ENCODE measurements at regions not wholly inside any gene's neighbourhood (a gene's known extent, or its start where the extent isn't known, plus 50 kb on each side); places are given as distances from the start of the nearest gene placed in this dataset.

GRCh38 chr2:239750045-239750835 lies 274.9 kb downstream of the NDUFA10 start:
- Mint-ChIP-seq H3K36me3 (ENCODE audit: low read depth) (no peaks in the 10 kb centered on the region), H3K27me3 (no peaks in the 10 kb centered on the region), H3K9me3 (peaks cover 4% of the 10 kb centered on the region), H3K4me3 (no peak overlapping the region), H3K27ac (no peak overlapping the region), H3K4me1 (peaks cover 13% of the 10 kb centered on the region)
- DNase-seq (no peak), ATAC-seq (no peak)

GRCh38 chr2:239749272-239749873 lies 275.8 kb downstream of the NDUFA10 start:
- no peak for ATAC-seq
- no peak overlapping the region for H3K27ac Mint-ChIP-seq
- H3K27me3 Mint-ChIP-seq: no peaks in the 10 kb centered on the region
- peaks cover 13% of the 10 kb centered on the region for H3K4me1 Mint-ChIP-seq
- no peak overlapping the region for H3K4me3 Mint-ChIP-seq
- DNase-seq: no peak
- no peaks in the 10 kb centered on the region for H3K36me3 Mint-ChIP-seq (ENCODE audit: low read depth)
- no peaks in the 10 kb centered on the region for H3K9me3 Mint-ChIP-seq

GRCh38 chr2:239748811-239749210 lies 276.3 kb downstream of the NDUFA10 start:
- no peak overlapping the region for H3K27ac Mint-ChIP-seq
- no peak overlapping the region for H3K4me3 Mint-ChIP-seq
- ATAC-seq (no peak), DNase-seq (no peak)
- peaks cover 13% of the 10 kb centered on the region for H3K4me1 Mint-ChIP-seq
- no peaks in the 10 kb centered on the region for H3K9me3 Mint-ChIP-seq
- H3K36me3 Mint-ChIP-seq (ENCODE audit: low read depth): no peaks in the 10 kb centered on the region
- H3K27me3 Mint-ChIP-seq: no peaks in the 10 kb centered on the region

- Mint-ChIP-seq H3K27me3 (no peaks in the 10 kb centered on the region), H3K4me1 (peaks cover 11% of the 10 kb centered on the region), H3K9me3 (no peaks in the 10 kb centered on the region), H3K36me3 (ENCODE audit: low read depth) (no peaks in the 10 kb centered on the region), H3K4me3 (no peak overlapping the region), H3K27ac (no peak overlapping the region)
- ATAC-seq (no peak), DNase-seq (no peak)
Observed at GRCh38 chr2:239747771-239748170, 277.4 kb downstream of the NDUFA10 start.

- DNase-seq (no peak), ATAC-seq (no peak)
- Mint-ChIP-seq H3K4me3 (no peak overlapping the region), H3K4me1 (peaks cover 11% of the 10 kb centered on the region), H3K27me3 (no peaks in the 10 kb centered on the region), H3K36me3 (ENCODE audit: low read depth) (no peaks in the 10 kb centered on the region), H3K9me3 (no peaks in the 10 kb centered on the region), H3K27ac (no peak overlapping the region)
Observed at GRCh38 chr2:239747274-239747673, 277.9 kb downstream of the NDUFA10 start.

- Mint-ChIP-seq H3K4me1 (peaks cover 9% of the 10 kb centered on the region), H3K27me3 (no peaks in the 10 kb centered on the region), H3K27ac (no peak overlapping the region), H3K4me3 (no peak overlapping the region), H3K36me3 (ENCODE audit: low read depth) (no peaks in the 10 kb centered on the region), H3K9me3 (no peaks in the 10 kb centered on the region)
- DNase-seq: no peak
- ATAC-seq: no peak
Observed at GRCh38 chr2:239746559-239747246, 278.4 kb downstream of the NDUFA10 start.

GRCh38 chr2:239745386-239746227 lies 279.5 kb downstream of the NDUFA10 start:
- H3K4me1 Mint-ChIP-seq: peaks cover 2% of the 10 kb centered on the region
- H3K27me3 Mint-ChIP-seq: no peaks in the 10 kb centered on the region
- DNase-seq (no peak), ATAC-seq (no peak)
- H3K27ac Mint-ChIP-seq: no peak overlapping the region
- H3K9me3 Mint-ChIP-seq: no peaks in the 10 kb centered on the region
- no peak overlapping the region for H3K4me3 Mint-ChIP-seq
- no peaks in the 10 kb centered on the region for H3K36me3 Mint-ChIP-seq (ENCODE audit: low read depth)

GRCh38 chr2:239744706-239745340 lies 280.3 kb downstream of the NDUFA10 start:
- Mint-ChIP-seq H3K27ac (no peak overlapping the region), H3K27me3 (no peaks in the 10 kb centered on the region), H3K9me3 (no peaks in the 10 kb centered on the region), H3K4me3 (no peak overlapping the region), H3K36me3 (ENCODE audit: low read depth) (no peaks in the 10 kb centered on the region), H3K4me1 (peaks cover 2% of the 10 kb centered on the region)
- no peak for DNase-seq
- no peak for ATAC-seq

- ATAC-seq (no peak), DNase-seq (no peak)
- Mint-ChIP-seq H3K9me3 (no peaks in the 10 kb centered on the region), H3K4me3 (no peak overlapping the region), H3K27ac (no peak overlapping the region), H3K27me3 (no peaks in the 10 kb centered on the region), H3K36me3 (ENCODE audit: low read depth) (no peaks in the 10 kb centered on the region), H3K4me1 (peaks cover 2% of the 10 kb centered on the region)
Observed at GRCh38 chr2:239743206-239743605, 281.9 kb downstream of the NDUFA10 start.

- Mint-ChIP-seq H3K27me3 (no peaks in the 10 kb centered on the region), H3K27ac (no peak overlapping the region), H3K36me3 (ENCODE audit: low read depth) (no peaks in the 10 kb centered on the region), H3K9me3 (no peaks in the 10 kb centered on the region), H3K4me3 (no peak overlapping the region), H3K4me1 (no peaks in the 10 kb centered on the region)
- ATAC-seq (no peak), DNase-seq (no peak)
Observed at GRCh38 chr2:239742377-239742776, 282.8 kb downstream of the NDUFA10 start.

- Mint-ChIP-seq H3K4me3 (no peak overlapping the region), H3K9me3 (no peaks in the 10 kb centered on the region), H3K4me1 (no peaks in the 10 kb centered on the region), H3K27ac (no peak overlapping the region), H3K27me3 (no peaks in the 10 kb centered on the region), H3K36me3 (ENCODE audit: low read depth) (no peaks in the 10 kb centered on the region)
- no peak for DNase-seq
- no peak for ATAC-seq
Observed at GRCh38 chr2:239739206-239739605, 285.9 kb downstream of the NDUFA10 start.

GRCh38 chr2:239738159-239738558 lies 287.0 kb downstream of the NDUFA10 start:
- Mint-ChIP-seq H3K4me1 (no peaks in the 10 kb centered on the region), H3K4me3 (no peak overlapping the region), H3K27me3 (no peaks in the 10 kb centered on the region), H3K27ac (no peak overlapping the region), H3K9me3 (no peaks in the 10 kb centered on the region), H3K36me3 (ENCODE audit: low read depth) (no peaks in the 10 kb centered on the region)
- DNase-seq (no peak), ATAC-seq (no peak)

GRCh38 chr2:239737144-239737463 lies 288.0 kb downstream of the NDUFA10 start:
- ATAC-seq (no peak), DNase-seq (no peak)
- Mint-ChIP-seq H3K27me3 (no peaks in the 10 kb centered on the region), H3K36me3 (ENCODE audit: low read depth) (no peaks in the 10 kb centered on the region), H3K27ac (no peak overlapping the region), H3K4me1 (no peaks in the 10 kb centered on the region), H3K9me3 (no peaks in the 10 kb centered on the region), H3K4me3 (no peak overlapping the region)

Data from activated naive CD8-positive, alpha-beta T cell treated with anti-CD3 and anti-CD28 coated beads, Interleukin-2, amount 50 U/mL, for 24 hours (primary cell).